Mesodermal cell (in vitro differentiated cells): ENCODE measurements at regions not wholly inside any gene's neighbourhood (a gene's known extent, or its start where the extent isn't known, plus 50 kb on each side); places are given as distances from the start of the nearest gene placed in this dataset.
"Not testable (repeated sequence)": the region's sequence is repeated elsewhere in the genome, so short reads cannot be mapped to it uniquely, and the experiment has no call there.

Experiments used
- H3K27ac ChIP-seq: 2 replicates; pipeline ENCODE4 v1.7.0; 2013; ENCODE audit warnings: mild to moderate bottlenecking, low read depth, low read length, moderate library complexity; ENCODE audit not compliant: severe bottlenecking
- H3K36me3 ChIP-seq: 2 replicates; pipeline ENCODE4 v1.7.1; 2013; ENCODE audit warnings: mild to moderate bottlenecking, low read length, moderate library complexity; ENCODE audit not compliant: control insufficient read depth, insufficient read depth
- H3K4me1 ChIP-seq: one replicate; pipeline ENCODE4 v1.7.1; 2013; ENCODE audit warnings: mild to moderate bottlenecking, low read length; ENCODE audit not compliant: insufficient read depth, control insufficient read depth, poor library complexity, severe bottlenecking
- H3K4me3 ChIP-seq: 2 replicates; pipeline ENCODE4 v1.7.0; 2013; ENCODE audit warnings: low read length, control low read depth, mild to moderate bottlenecking; ENCODE audit not compliant: insufficient read depth, poor library complexity, severe bottlenecking; ENCODE audit errors: extremely low read depth
- H3K9me3 ChIP-seq: 2 replicates; pipeline ENCODE4 v1.7.1; 2013; ENCODE audit warnings: mild to moderate bottlenecking, low read length, moderate library complexity; ENCODE audit not compliant: control insufficient read depth
- WGBS, 2 experiments: methylation state at CpG; one replicate each; pipeline ENCODE4 v1.1.5; 2013; ENCODE audit warnings: missing lambda C conversion rate in 2 of 2; ENCODE audit not compliant: insufficient coverage in 2 of 2; 5-methylcytosine and 5-hydroxymethylcytosine counted together

GRCh38 chr12:74595696-74596095 lies 58.1 kb downstream of the ATXN7L3B start:
- H3K9me3 ChIP-seq = no peaks in the 10 kb centered on the region
- H3K27ac ChIP-seq = no peak overlapping the region
- no peaks in the 10 kb centered on the region for H3K36me3 ChIP-seq
- H3K4me3 ChIP-seq = no peak overlapping the region
- H3K4me1 ChIP-seq = no peaks in the 10 kb centered on the region

GRCh38 chr12:74598819-74599218 lies 61.2 kb downstream of the ATXN7L3B start:
- no peaks in the 10 kb centered on the region for H3K4me1 ChIP-seq
- H3K36me3 ChIP-seq = no peaks in the 10 kb centered on the region
- H3K9me3 ChIP-seq = no peaks in the 10 kb centered on the region
- H3K27ac ChIP-seq = no peak overlapping the region
- H3K4me3 ChIP-seq = no peak overlapping the region

GRCh38 chr12:74599932-74600331 lies 62.3 kb downstream of the ATXN7L3B start:
- Histone ChIP-seq H3K9me3 (no peaks in the 10 kb centered on the region), H3K4me3 (no peak overlapping the region), H3K27ac (no peak overlapping the region), H3K4me1 (no peaks in the 10 kb centered on the region), H3K36me3 (no peaks in the 10 kb centered on the region)
- 38 to 57% methylated on average over 1 of the region's 1 CpG for WGBS, 2 experiments

- H3K9me3 ChIP-seq, H3K27ac ChIP-seq, H3K4me1 ChIP-seq, H3K4me3 ChIP-seq, H3K36me3 ChIP-seq: not testable (repeated sequence)
Observed at GRCh38 chr12:74600817-74601216, 63.2 kb downstream of the ATXN7L3B start.

- no peaks in the 10 kb centered on the region for H3K36me3 ChIP-seq
- no peaks in the 10 kb centered on the region for H3K4me1 ChIP-seq
- no peak overlapping the region for H3K4me3 ChIP-seq
- no peaks in the 10 kb centered on the region for H3K9me3 ChIP-seq
- no peak overlapping the region for H3K27ac ChIP-seq
- WGBS, 2 experiments = 100% methylated on average over 1 of the region's 2 CpGs; no CpG with 5 or more reads in 1 of the 2 experiments
Observed at GRCh38 chr12:74602881-74603672, 65.4 kb downstream of the ATXN7L3B start.

GRCh38 chr12:74608231-74608775 lies 70.7 kb downstream of the ATXN7L3B start:
- 100% methylated on average over 1 of the region's 3 CpGs; no CpG with 5 or more reads in 1 of the 2 experiments for WGBS, 2 experiments
- Histone ChIP-seq H3K36me3 (no peaks in the 10 kb centered on the region), H3K4me1 (no peaks in the 10 kb centered on the region), H3K4me3 (no peak overlapping the region), H3K27ac (no peak overlapping the region), H3K9me3 (no peaks in the 10 kb centered on the region)

GRCh38 chr12:74610711-74611110 lies 73.1 kb downstream of the ATXN7L3B start:
- WGBS, 2 experiments = no CpG with 5 or more reads among the region's 3 CpGs
- H3K9me3 ChIP-seq = no peaks in the 10 kb centered on the region
- no peak overlapping the region for H3K27ac ChIP-seq
- no peaks in the 10 kb centered on the region for H3K36me3 ChIP-seq
- no peaks in the 10 kb centered on the region for H3K4me1 ChIP-seq
- no peak overlapping the region for H3K4me3 ChIP-seq

GRCh38 chr12:74614426-74614825 lies 76.8 kb downstream of the ATXN7L3B start:
- H3K27ac ChIP-seq = no peak overlapping the region
- H3K4me1 ChIP-seq = no peaks in the 10 kb centered on the region
- no peak overlapping the region for H3K4me3 ChIP-seq
- H3K9me3 ChIP-seq = no peaks in the 10 kb centered on the region
- H3K36me3 ChIP-seq = no peaks in the 10 kb centered on the region

- Histone ChIP-seq H3K4me3 (no peak overlapping the region), H3K27ac (no peak overlapping the region), H3K4me1 (no peaks in the 10 kb centered on the region), H3K9me3 (no peaks in the 10 kb centered on the region), H3K36me3 (no peaks in the 10 kb centered on the region)
- WGBS, 2 experiments = 80 to 100% methylated on average over 1 of the region's 2 CpGs
Observed at GRCh38 chr12:74619084-74619483, 81.4 kb downstream of the ATXN7L3B start.

- no peaks in the 10 kb centered on the region for H3K36me3 ChIP-seq
- H3K4me3 ChIP-seq = no peak overlapping the region
- whole genome bisulfite sequencing, 2 experiments = 100% methylated on average over 1 of the region's 1 CpG
- no peaks in the 10 kb centered on the region for H3K9me3 ChIP-seq
- no peak overlapping the region for H3K27ac ChIP-seq
- no peaks in the 10 kb centered on the region for H3K4me1 ChIP-seq
Observed at GRCh38 chr12:74619884-74620283, 82.2 kb downstream of the ATXN7L3B start.

- H3K9me3 ChIP-seq = no peaks in the 10 kb centered on the region
- 67 to 100% methylated on average over 1 to 2 of the region's 2 CpGs for WGBS, 2 experiments
- no peak overlapping the region for H3K4me3 ChIP-seq
- H3K36me3 ChIP-seq = no peaks in the 10 kb centered on the region
- no peaks in the 10 kb centered on the region for H3K4me1 ChIP-seq
- no peak overlapping the region for H3K27ac ChIP-seq
Observed at GRCh38 chr12:74620921-74621320, 83.3 kb downstream of the ATXN7L3B start.
